ENCODE measurements at regions not wholly inside any gene's neighbourhood (a gene's known extent, or its start where the extent isn't known, plus 50 kb on each side); places are given as distances from the start of the nearest gene placed in this dataset.

- H3K9ac ChIP-seq (ENCODE audit: insufficient read depth, low read length, poor library complexity, severe bottlenecking) = no peak overlapping the region
- H4K20me1 ChIP-seq (ENCODE audit: insufficient read depth, low read length) = no peaks in the 10 kb centered on the region
- H2AFZ ChIP-seq (ENCODE audit: insufficient read depth, low read depth, low read length, poor library complexity, severe bottlenecking) = no peak overlapping the region
- intact Hi-C loops (cut with micrococcal nuclease) = no loop called here
- Mint-ChIP-seq H3K4me3 (no peak overlapping the region), H3K27me3 (ENCODE audit: low read depth in 3 of 3) (no peaks in the 10 kb centered on the region), H3K4me1 (no peaks in the 10 kb centered on the region), H3K36me3 (no peaks in the 10 kb centered on the region), H3K9me3 (peaks cover 0 to 16% (median 0%) of the 10 kb centered on the region in 7 donors), H3K27ac (no peak overlapping the region)
- no peak overlapping the region for H3K4me3 ChIP-seq (replicated peaks in 1 of 3; ENCODE audit: low read depth in 2 of 3, low read length in 3 of 3)
- H3K9me3 ChIP-seq (replicated peaks in 1 of 2; ENCODE audit: control insufficient read depth in 1 of 2, insufficient read depth in 1 of 2, low read length in 2 of 2) = no peaks in the 10 kb centered on the region
- TF ChIP-seq, protein P1, sequence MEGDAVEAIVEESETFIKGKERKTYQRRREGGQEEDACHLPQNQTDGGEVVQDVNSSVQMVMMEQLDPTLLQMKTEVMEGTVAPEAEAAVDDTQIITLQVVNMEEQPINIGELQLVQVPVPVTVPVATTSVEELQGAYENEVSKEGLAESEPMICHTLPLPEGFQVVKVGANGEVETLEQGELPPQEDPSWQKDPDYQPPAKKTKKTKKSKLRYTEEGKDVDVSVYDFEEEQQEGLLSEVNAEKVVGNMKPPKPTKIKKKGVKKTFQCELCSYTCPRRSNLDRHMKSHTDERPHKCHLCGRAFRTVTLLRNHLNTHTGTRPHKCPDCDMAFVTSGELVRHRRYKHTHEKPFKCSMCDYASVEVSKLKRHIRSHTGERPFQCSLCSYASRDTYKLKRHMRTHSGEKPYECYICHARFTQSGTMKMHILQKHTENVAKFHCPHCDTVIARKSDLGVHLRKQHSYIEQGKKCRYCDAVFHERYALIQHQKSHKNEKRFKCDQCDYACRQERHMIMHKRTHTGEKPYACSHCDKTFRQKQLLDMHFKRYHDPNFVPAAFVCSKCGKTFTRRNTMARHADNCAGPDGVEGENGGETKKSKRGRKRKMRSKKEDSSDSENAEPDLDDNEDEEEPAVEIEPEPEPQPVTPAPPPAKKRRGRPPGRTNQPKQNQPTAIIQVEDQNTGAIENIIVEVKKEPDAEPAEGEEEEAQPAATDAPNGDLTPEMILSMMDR (IDR thresholded peaks at IDR 0.05) = no peak
- no peak overlapping the region for H3K27ac ChIP-seq (ENCODE audit: low read depth in 1 of 2, low read length in 2 of 2)
- no peak overlapping the region for H3K4me2 ChIP-seq (replicated peaks; ENCODE audit: extremely low read depth, low read length, poor library complexity, severe bottlenecking)
- H3K36me3 ChIP-seq (replicated peaks in 1 of 2; ENCODE audit: control insufficient read depth in 1 of 2, insufficient read depth in 2 of 2, low read length in 2 of 2) = no peaks in the 10 kb centered on the region
- DNase-seq = no peak
- H3K4me1 ChIP-seq (ENCODE audit: control insufficient read depth in 1 of 2, insufficient read depth in 2 of 2, low read length in 2 of 2) = no peaks in the 10 kb centered on the region
- H3K79me2 ChIP-seq (ENCODE audit: insufficient read depth, low read length) = no peaks in the 10 kb centered on the region
- no peaks in the 10 kb centered on the region for H3K27me3 ChIP-seq (ENCODE audit: control insufficient read depth in 2 of 2, insufficient read depth in 2 of 2, low read length in 2 of 2)
Observed at GRCh38 chr13:34172048-34172447, 354.1 kb downstream of the RFC3 start.

DNA sequence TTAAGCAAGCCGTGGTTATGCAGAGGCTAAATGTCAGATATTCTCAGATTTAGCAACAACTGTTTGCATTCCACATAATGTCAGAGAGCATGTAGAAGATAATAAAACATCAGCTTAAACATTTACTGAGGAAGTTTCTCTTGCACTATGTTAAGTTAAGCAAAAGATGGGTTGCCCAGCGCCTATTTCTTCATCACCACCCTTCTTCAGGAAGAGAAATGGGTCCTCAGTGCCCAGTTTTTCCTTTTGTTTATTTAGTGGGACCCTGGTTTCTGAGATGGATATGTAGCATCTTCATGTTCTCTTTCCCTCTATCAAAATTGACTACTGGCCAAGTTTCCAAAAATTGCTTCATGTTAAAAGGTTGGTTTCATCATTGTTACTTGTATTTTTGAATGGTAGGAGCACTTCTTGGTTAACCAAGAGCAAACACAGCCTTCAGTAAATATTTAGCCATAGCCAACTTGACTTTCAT, 356.8 kb downstream of the RFC3 start:
- Histone ChIP-seq H2AFZ (ENCODE audit: insufficient read depth, low read depth, low read length, poor library complexity, severe bottlenecking) (no peak overlapping the region), H3K27ac (ENCODE audit: low read depth in 1 of 2, low read length in 2 of 2) (no peak overlapping the region), H4K20me1 (ENCODE audit: insufficient read depth, low read length) (no peaks in the 10 kb centered on the region), H3K27me3 (ENCODE audit: control insufficient read depth in 2 of 2, insufficient read depth in 2 of 2, low read length in 2 of 2) (no peaks in the 10 kb centered on the region), H3K4me2 (replicated peaks; ENCODE audit: extremely low read depth, low read length, poor library complexity, severe bottlenecking) (no peak overlapping the region), H3K4me1 (ENCODE audit: control insufficient read depth in 1 of 2, insufficient read depth in 2 of 2, low read length in 2 of 2) (no peaks in the 10 kb centered on the region), H3K9ac (ENCODE audit: insufficient read depth, low read length, poor library complexity, severe bottlenecking) (no peak overlapping the region), H3K36me3 (replicated peaks in 1 of 2; ENCODE audit: control insufficient read depth in 1 of 2, insufficient read depth in 2 of 2, low read length in 2 of 2) (no peaks in the 10 kb centered on the region), H3K9me3 (replicated peaks in 1 of 2; ENCODE audit: control insufficient read depth in 1 of 2, insufficient read depth in 1 of 2, low read length in 2 of 2) (no peaks in the 10 kb centered on the region), H3K4me3 (replicated peaks in 1 of 3; ENCODE audit: low read depth in 2 of 3, low read length in 3 of 3) (no peak overlapping the region), H3K79me2 (ENCODE audit: insufficient read depth, low read length) (no peaks in the 10 kb centered on the region)
- peaks cover 0 to 16% (median 0%) of the 10 kb centered on the region in 7 donors for H3K9me3 Mint-ChIP-seq
- H3K4me1 Mint-ChIP-seq = no peaks in the 10 kb centered on the region
- no peak overlapping the region for H3K27ac Mint-ChIP-seq
- WGBS (ENCODE audit: insufficient coverage) = no CpG with 5 or more reads among the region's 2 CpGs
- intact Hi-C loops (cut with micrococcal nuclease) = no loop called here
- H3K36me3 Mint-ChIP-seq = no peaks in the 10 kb centered on the region
- no peaks in the 10 kb centered on the region for H3K27me3 Mint-ChIP-seq (ENCODE audit: low read depth in 3 of 3)
- DNase-seq = no peak
- H3K4me3 Mint-ChIP-seq = no peak overlapping the region
- TF ChIP-seq, protein P1 (IDR thresholded peaks at IDR 0.05) = no peak
